Nephron (organoid): ENCODE measurements at regions not wholly inside any gene's neighbourhood (a gene's known extent, or its start where the extent isn't known, plus 50 kb on each side); places are given as distances from the start of the nearest gene placed in this dataset.
"Not testable (repeated sequence)": the region's sequence is repeated elsewhere in the genome, so short reads cannot be mapped to it uniquely, and the experiment has no call there.

ENCODE experiments used
- H3K27ac Mint-ChIP-seq, 3 experiments: 2 replicates each; pipeline ENCODE4 v1.8.0; 2020; ENCODE audit warnings: mixed read lengths in 3 of 3, mild to moderate bottlenecking in 2 of 3, moderate library complexity in 1 of 3
- H3K27me3 Mint-ChIP-seq: 2 replicates; pipeline ENCODE4 v1.8.0; 2021; ENCODE audit warnings: low read depth, mild to moderate bottlenecking, moderate library complexity, mixed read lengths
- H3K36me3 Mint-ChIP-seq: 2 replicates; pipeline ENCODE4 v1.8.0; 2020; ENCODE audit warnings: low read depth, mixed read lengths
- H3K4me1 Mint-ChIP-seq: 2 replicates; pipeline ENCODE4 v1.8.0; 2020; ENCODE audit warnings: mixed read lengths
- H3K4me3 Mint-ChIP-seq, 3 experiments: 2 replicates each; pipeline ENCODE4 v1.8.0; 2020; ENCODE audit warnings: mild to moderate bottlenecking in 3 of 3, mixed read lengths in 3 of 3, moderate library complexity in 2 of 3
- H3K9me3 Mint-ChIP-seq: 2 replicates; pipeline ENCODE4 v1.8.0; 2020; ENCODE audit warnings: mixed read lengths
- TF ChIP-seq, protein P1 (sequence below), 3 experiments: fragments of 200-600 bp; sonication (generic); IDR thresholded peaks; one replicate each; pipeline ENCODE4 v1.5.0; 2021; ENCODE audit warnings: antibody characterized with exemption in 3 of 3; ENCODE audit not compliant: unreplicated experiment in 3 of 3

DNA sequence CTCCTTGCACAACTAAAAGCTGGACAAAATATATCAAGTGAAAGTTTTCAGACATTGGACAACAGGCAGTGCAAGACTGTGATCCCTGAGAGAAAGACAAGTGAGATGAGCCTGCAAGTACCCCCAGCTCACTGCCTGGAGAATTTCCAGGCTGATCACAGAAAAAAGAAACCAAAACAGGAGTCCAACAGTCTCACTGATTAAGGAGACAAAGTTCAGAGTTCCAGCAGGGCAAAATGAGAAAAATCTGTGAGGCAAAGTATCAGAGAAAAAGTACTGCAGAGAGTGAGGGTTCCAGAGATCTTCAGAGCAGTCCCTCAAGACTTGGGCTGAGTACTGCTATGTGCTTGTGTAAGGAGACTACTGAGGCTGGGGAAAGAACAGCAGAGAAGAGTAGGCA, 56.0 kb upstream of the PRSS3 start:
- Mint-ChIP-seq H3K27me3 (no peaks in the 10 kb centered on the region), H3K27ac (peak overlapping the region in 2 of 3 experiments; percentile 39 to 75), H3K4me3 (no peak overlapping the region), H3K36me3 (no peaks in the 10 kb centered on the region), H3K9me3 (peaks cover 19% of the 10 kb centered on the region), H3K4me1 (peaks cover 2% of the 10 kb centered on the region)
- TF ChIP-seq, protein P1, sequence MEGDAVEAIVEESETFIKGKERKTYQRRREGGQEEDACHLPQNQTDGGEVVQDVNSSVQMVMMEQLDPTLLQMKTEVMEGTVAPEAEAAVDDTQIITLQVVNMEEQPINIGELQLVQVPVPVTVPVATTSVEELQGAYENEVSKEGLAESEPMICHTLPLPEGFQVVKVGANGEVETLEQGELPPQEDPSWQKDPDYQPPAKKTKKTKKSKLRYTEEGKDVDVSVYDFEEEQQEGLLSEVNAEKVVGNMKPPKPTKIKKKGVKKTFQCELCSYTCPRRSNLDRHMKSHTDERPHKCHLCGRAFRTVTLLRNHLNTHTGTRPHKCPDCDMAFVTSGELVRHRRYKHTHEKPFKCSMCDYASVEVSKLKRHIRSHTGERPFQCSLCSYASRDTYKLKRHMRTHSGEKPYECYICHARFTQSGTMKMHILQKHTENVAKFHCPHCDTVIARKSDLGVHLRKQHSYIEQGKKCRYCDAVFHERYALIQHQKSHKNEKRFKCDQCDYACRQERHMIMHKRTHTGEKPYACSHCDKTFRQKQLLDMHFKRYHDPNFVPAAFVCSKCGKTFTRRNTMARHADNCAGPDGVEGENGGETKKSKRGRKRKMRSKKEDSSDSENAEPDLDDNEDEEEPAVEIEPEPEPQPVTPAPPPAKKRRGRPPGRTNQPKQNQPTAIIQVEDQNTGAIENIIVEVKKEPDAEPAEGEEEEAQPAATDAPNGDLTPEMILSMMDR (IDR thresholded peaks at IDR 0.05; ENCODE audit: unreplicated experiment in 3 of 3): no peak

DNA sequence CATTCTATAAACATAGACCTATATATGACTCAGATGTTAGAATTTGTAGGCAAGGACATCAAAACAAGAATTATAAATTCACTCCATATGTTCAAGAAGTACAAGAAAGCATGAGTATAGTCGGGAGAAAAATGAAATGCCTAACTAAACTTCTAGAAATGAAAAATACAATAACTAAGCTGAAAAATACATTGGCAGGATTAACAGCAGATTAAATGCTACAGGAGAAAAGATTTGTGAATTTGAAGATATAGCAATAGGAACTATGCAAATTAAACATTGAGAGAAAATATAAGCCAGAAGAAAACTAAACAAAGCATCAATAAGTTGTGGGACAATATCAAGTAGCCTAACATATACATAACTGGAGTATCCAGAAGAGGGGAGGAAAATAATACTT, 55.3 kb upstream of the PRSS3 start:
- TF ChIP-seq, protein P1 (IDR thresholded peaks at IDR 0.05; ENCODE audit: unreplicated experiment in 3 of 3): no peak
- H3K4me3 Mint-ChIP-seq: no peak overlapping the region
- no peaks in the 10 kb centered on the region for H3K36me3 Mint-ChIP-seq
- no peaks in the 10 kb centered on the region for H3K27me3 Mint-ChIP-seq
- H3K27ac Mint-ChIP-seq: no peak overlapping the region
- peaks cover 19% of the 10 kb centered on the region for H3K9me3 Mint-ChIP-seq
- no peaks in the 10 kb centered on the region for H3K4me1 Mint-ChIP-seq

DNA sequence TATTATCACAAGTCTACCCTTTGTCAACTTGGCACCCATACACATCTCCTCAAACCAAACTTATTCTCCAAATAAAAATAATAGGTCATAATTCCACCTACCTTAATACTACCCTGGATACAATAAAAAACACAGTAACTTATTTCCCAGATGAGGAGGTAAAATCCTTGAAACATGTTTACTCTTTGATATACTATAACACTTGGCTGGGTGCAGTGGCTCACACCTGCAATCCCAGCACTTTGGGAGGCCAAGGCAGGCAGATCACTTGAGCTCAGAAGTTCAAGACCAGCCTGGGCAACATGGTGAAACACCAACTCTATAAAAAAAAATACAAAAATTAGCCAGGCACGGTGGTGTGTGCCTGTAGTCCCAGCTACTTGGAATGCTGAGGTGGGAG, 54.4 kb upstream of the PRSS3 start:
- not testable (repeated sequence) for H3K27me3 Mint-ChIP-seq, H3K27ac Mint-ChIP-seq, H3K36me3 Mint-ChIP-seq, H3K4me3 Mint-ChIP-seq, H3K4me1 Mint-ChIP-seq
- H3K9me3 Mint-ChIP-seq: peaks cover 19% of the 10 kb centered on the region

DNA sequence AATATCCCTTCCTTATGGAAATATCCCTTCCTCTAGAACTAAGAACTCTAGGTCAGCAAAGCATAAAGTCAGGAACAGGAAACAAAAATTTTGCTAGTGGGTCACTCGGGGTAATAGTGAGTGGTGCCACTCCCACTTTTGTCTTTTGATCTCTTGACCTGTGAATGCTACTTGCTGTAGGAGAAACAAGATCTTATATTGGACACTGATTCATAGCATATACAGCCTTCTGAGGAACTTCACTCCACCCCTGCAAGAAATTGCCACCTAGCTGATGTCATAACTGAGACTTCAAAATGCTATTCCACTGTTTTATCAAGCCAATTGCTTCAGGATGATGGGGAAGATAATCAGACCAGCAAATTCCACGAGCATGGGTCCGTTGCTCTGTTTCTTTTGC, 53.3 kb upstream of the PRSS3 start:
- H3K4me3 Mint-ChIP-seq: no peak overlapping the region
- H3K36me3 Mint-ChIP-seq: no peaks in the 10 kb centered on the region
- TF ChIP-seq, protein P1 (IDR thresholded peaks at IDR 0.05; ENCODE audit: unreplicated experiment in 3 of 3): no peak
- no peaks in the 10 kb centered on the region for H3K4me1 Mint-ChIP-seq
- H3K27ac Mint-ChIP-seq: no peak overlapping the region
- peaks cover 19% of the 10 kb centered on the region for H3K9me3 Mint-ChIP-seq
- H3K27me3 Mint-ChIP-seq: peaks cover 10% of the 10 kb centered on the region

DNA sequence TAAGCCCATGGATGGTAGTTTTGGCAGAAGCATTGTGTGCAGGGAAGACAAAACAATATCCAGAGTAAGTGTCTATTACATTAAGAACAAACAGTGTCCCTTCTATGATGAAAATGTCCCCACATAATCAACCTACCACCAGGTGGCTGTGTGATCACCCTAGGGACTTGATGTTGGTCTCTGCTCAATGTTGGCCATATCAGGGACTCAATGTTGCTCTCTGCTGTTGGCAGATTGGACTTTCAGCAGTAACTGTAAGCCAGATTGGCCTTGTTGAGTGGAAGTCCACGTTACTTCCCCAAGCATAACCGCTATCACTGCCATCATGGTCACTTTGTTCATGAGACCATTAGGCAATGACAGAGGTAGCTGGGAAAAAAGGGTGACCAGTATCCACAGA, 52.8 kb upstream of the PRSS3 start:
- Mint-ChIP-seq H3K27me3 (peaks cover 10% of the 10 kb centered on the region), H3K27ac (no peak overlapping the region), H3K4me3 (no peak overlapping the region), H3K36me3 (no peaks in the 10 kb centered on the region), H3K9me3 (peaks cover 19% of the 10 kb centered on the region), H3K4me1 (no peaks in the 10 kb centered on the region)
- TF ChIP-seq, protein P1 (IDR thresholded peaks at IDR 0.05; ENCODE audit: unreplicated experiment in 3 of 3): no peak
